ENCODE measurements at regions not wholly inside any gene's neighbourhood (a gene's known extent, or its start where the extent isn't known, plus 50 kb on each side); places are given as distances from the start of the nearest gene placed in this dataset.
A peak's percentile ranks its signal among the peaks of the same experiment; 100 is the strongest.

GRCh38 chr9:95642189-95642588 is 125.4 kb upstream of the PTCH1 start:
- Histone ChIP-seq H3K27ac (ENCODE audit: low read depth in 2 of 2, low read length in 2 of 2) (no peak overlapping the region), H3K9me3 (ENCODE audit: control insufficient read depth in 2 of 3, insufficient read depth in 1 of 3, low read length in 3 of 3) (peaks cover 0 to 5% (median 0%) of the 10 kb centered on the region in 3 donors), H3K36me3 (ENCODE audit: control insufficient read depth in 2 of 3, insufficient read depth in 3 of 3, low read length in 3 of 3) (no peaks in the 10 kb centered on the region), H3K4me1 (ENCODE audit: control insufficient read depth in 2 of 3, insufficient read depth in 2 of 3, low read depth in 1 of 3, low read length in 3 of 3) (no peaks in the 10 kb centered on the region), H3K27me3 (ENCODE audit: control insufficient read depth, insufficient read depth, low read length) (no peaks in the 10 kb centered on the region), H3K9ac (ENCODE audit: low read length in 3 of 3) (no peak overlapping the region), H3K4me3 (ENCODE audit: low read length in 3 of 3) (no peak overlapping the region)
- TF ChIP-seq CTCF (IDR thresholded peaks at IDR 0.05; ENCODE audit: borderline replicate concordance, extremely low read depth, insufficient read depth): no peak
- FAIRE-seq (no peak), DNase-seq (no peak)
- intact Hi-C loops (cut with DNase I): no loop called here

GRCh38 chr9:95641586-95641985 is 124.8 kb upstream of the PTCH1 start:
- H3K27ac ChIP-seq (ENCODE audit: low read depth in 2 of 2, low read length in 2 of 2): no peak overlapping the region

DNA sequence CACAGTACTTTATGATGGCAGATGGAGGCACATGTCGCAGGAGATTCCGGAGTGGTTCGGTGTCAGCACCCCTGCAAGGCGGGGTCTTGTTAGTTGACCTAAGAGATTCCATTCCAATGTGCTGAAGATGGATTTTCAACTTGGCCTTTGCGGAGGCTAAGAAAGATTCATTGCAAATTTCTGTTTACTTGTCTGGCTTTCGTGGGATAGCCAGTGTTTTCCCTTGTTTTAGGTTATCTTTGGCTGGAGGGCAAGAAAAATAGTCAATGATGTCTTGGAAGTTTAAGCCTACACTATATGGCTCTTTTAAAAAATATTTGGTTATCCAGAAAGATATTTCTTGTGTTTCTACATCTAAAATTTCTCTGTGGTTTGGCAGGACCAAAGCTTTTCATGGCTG is 123.6 kb upstream of the PTCH1 start:
- Histone ChIP-seq H3K27me3 (ENCODE audit: control insufficient read depth, insufficient read depth, low read length) (no peaks in the 10 kb centered on the region), H3K4me1 (ENCODE audit: control insufficient read depth in 2 of 3, insufficient read depth in 2 of 3, low read depth in 1 of 3, low read length in 3 of 3) (no peaks in the 10 kb centered on the region), H3K4me3 (ENCODE audit: low read length in 3 of 3) (no peak overlapping the region), H3K9me3 (ENCODE audit: control insufficient read depth in 2 of 3, insufficient read depth in 1 of 3, low read length in 3 of 3) (peaks cover 0 to 5% (median 0%) of the 10 kb centered on the region in 3 donors), H3K27ac (ENCODE audit: low read depth in 2 of 2, low read length in 2 of 2) (no peak overlapping the region), H3K9ac (ENCODE audit: low read length in 3 of 3) (no peak overlapping the region), H3K36me3 (ENCODE audit: control insufficient read depth in 2 of 3, insufficient read depth in 3 of 3, low read length in 3 of 3) (no peaks in the 10 kb centered on the region)
- TF ChIP-seq CTCF (IDR thresholded peaks at IDR 0.05; ENCODE audit: borderline replicate concordance, extremely low read depth, insufficient read depth): no peak
- FAIRE-seq (no peak), DNase-seq (peak in 2 of 5 donors; percentile 23 to 55)
- intact Hi-C loops (cut with DNase I): no loop called here

More at GRCh38 chr9:95641586-95641985, 124.8 kb upstream of the PTCH1 start:
- FAIRE-seq: no peak
- intact Hi-C loops (cut with DNase I): no loop called here
- no peak for TF ChIP-seq CTCF (IDR thresholded peaks at IDR 0.05; ENCODE audit: borderline replicate concordance, extremely low read depth, insufficient read depth)
- DNase-seq: no peak
- H3K27me3 ChIP-seq (ENCODE audit: control insufficient read depth, insufficient read depth, low read length): no peaks in the 10 kb centered on the region
- H3K9ac ChIP-seq (ENCODE audit: low read length in 3 of 3): no peak overlapping the region
- no peaks in the 10 kb centered on the region for H3K36me3 ChIP-seq (ENCODE audit: control insufficient read depth in 2 of 3, insufficient read depth in 3 of 3, low read length in 3 of 3)
- H3K4me1 ChIP-seq (ENCODE audit: control insufficient read depth in 2 of 3, insufficient read depth in 2 of 3, low read depth in 1 of 3, low read length in 3 of 3): no peaks in the 10 kb centered on the region
- peaks cover 0 to 5% (median 0%) of the 10 kb centered on the region in 3 donors for H3K9me3 ChIP-seq (ENCODE audit: control insufficient read depth in 2 of 3, insufficient read depth in 1 of 3, low read length in 3 of 3)
- H3K4me3 ChIP-seq (ENCODE audit: low read length in 3 of 3): no peak overlapping the region

Data from kidney (tissue), 13 donors.